ENCODE measurements at regions not wholly inside any gene's neighbourhood (a gene's known extent, or its start where the extent isn't known, plus 50 kb on each side); places are given as distances from the start of the nearest gene placed in this dataset.

- TF ChIP-seq CTCF (IDR thresholded peaks at IDR 0.05) (no peak), POLR2AphosphoS5 (IDR thresholded peaks at IDR 0.05) (no peak), EP300 (IDR thresholded peaks at IDR 0.05) (no peak), POLR2A (IDR thresholded peaks at IDR 0.05; ENCODE audit: low read depth) (no peak)
- DNase-seq (ENCODE audit: extremely low spot score) = no peak
- WGBS = 81% methylated on average over 6 of the region's 6 CpGs
- no peaks in the 10 kb centered on the region for H3K36me3 ChIP-seq
- H3K27ac ChIP-seq (replicated peaks in 1 of 4) = no peak overlapping the region
- no peaks in the 10 kb centered on the region for H3K9me3 ChIP-seq
- no peaks in the 10 kb centered on the region for H3K27me3 ChIP-seq
- intact Hi-C loops (cut with DNase I) = no loop called here
- no peaks in the 10 kb centered on the region for H3K4me1 ChIP-seq
- H3K4me3 ChIP-seq = no peak overlapping the region
Measured at GRCh38 chr2:226352941-226353560, 446.6 kb downstream of the IRS1 start.

- TF ChIP-seq CTCF (IDR thresholded peaks at IDR 0.05) (no peak), POLR2A (IDR thresholded peaks at IDR 0.05; ENCODE audit: low read depth) (no peak)
- Histone ChIP-seq H3K27me3 (no peaks in the 10 kb centered on the region), H3K4me3 (no peak overlapping the region), H3K9me3 (no peaks in the 10 kb centered on the region), H3K4me1 (no peaks in the 10 kb centered on the region), H3K27ac (replicated peaks in 1 of 4) (no peak overlapping the region), H3K36me3 (no peaks in the 10 kb centered on the region)
- intact Hi-C loops (cut with DNase I) = no loop called here
- 74% methylated on average over 2 of the region's 2 CpGs for whole genome bisulfite sequencing
- no peak for DNase-seq (ENCODE audit: extremely low spot score)
Measured at GRCh38 chr2:226351711-226352110, 447.9 kb downstream of the IRS1 start.

DNA sequence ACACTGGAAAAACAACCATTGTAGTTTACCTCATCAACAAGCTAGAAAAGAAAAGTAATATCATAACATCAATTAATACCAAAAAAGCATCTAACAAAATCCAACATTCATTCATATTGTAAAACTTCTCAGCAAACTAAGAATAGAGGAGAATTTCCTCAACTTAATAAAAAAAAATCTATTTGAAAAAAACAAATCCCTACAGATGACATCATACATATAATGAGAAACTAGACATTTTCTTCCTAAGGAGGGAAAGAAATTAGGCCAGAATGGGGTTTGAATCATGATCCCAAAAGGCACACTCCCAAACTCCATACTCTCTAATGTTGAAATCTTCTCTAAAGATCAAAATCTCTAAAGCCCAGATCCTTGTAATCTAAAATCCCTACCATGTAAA lies 460.0 kb downstream of the IRS1 start:
- TF ChIP-seq POLR2AphosphoS5 (IDR thresholded peaks at IDR 0.05) (no peak), EP300 (IDR thresholded peaks at IDR 0.05) (no peak), POLR2A (IDR thresholded peaks at IDR 0.05; ENCODE audit: low read depth) (no peak), CTCF (IDR thresholded peaks at IDR 0.05) (no peak)
- H3K36me3 ChIP-seq = no peaks in the 10 kb centered on the region
- H3K9me3 ChIP-seq = no peaks in the 10 kb centered on the region
- intact Hi-C loops (cut with DNase I) = no loop called here
- H3K27me3 ChIP-seq = no peaks in the 10 kb centered on the region
- H3K27ac ChIP-seq (replicated peaks in 1 of 4) = no peak overlapping the region
- no peaks in the 10 kb centered on the region for H3K4me1 ChIP-seq
- H3K4me3 ChIP-seq = no peak overlapping the region
- DNase-seq (ENCODE audit: extremely low spot score) = no peak

- intact Hi-C loops (cut with DNase I) = no loop called here
- no peaks in the 10 kb centered on the region for H3K4me1 ChIP-seq
Measured at GRCh38 chr2:226338825-226339224, 460.8 kb downstream of the IRS1 start.

More at GRCh38 chr2:226338825-226339224, 460.8 kb downstream of the IRS1 start:
- H3K4me3 ChIP-seq = no peak overlapping the region
- no peak for DNase-seq (ENCODE audit: extremely low spot score)
- no peak overlapping the region for H3K27ac ChIP-seq (replicated peaks in 1 of 4)
- no peaks in the 10 kb centered on the region for H3K36me3 ChIP-seq
- no peaks in the 10 kb centered on the region for H3K27me3 ChIP-seq
- no peaks in the 10 kb centered on the region for H3K9me3 ChIP-seq
- no peak for TF ChIP-seq POLR2A (IDR thresholded peaks at IDR 0.05; ENCODE audit: low read depth)
- TF ChIP-seq CTCF (IDR thresholded peaks at IDR 0.05) = no peak
- no peak for TF ChIP-seq POLR2AphosphoS5 (IDR thresholded peaks at IDR 0.05)
- TF ChIP-seq EP300 (IDR thresholded peaks at IDR 0.05) = no peak

Data from esophagus muscularis mucosa (tissue), 4 donors.